HG03432 (cell line): ENCODE measurements at regions not wholly inside any gene's neighbourhood (a gene's known extent, or its start where the extent isn't known, plus 50 kb on each side); places are given as distances from the start of the nearest gene placed in this dataset.
"Not testable (repeated sequence)": the region's sequence is repeated elsewhere in the genome, so short reads cannot be mapped to it uniquely, and the experiment has no call there.

Experiments
- ATAC-seq: cut with Tn5 transposase; IDR thresholded peaks from one replicate; pipeline ENCODE4 v1.9.1; 2021; ENCODE audit warnings: mild to moderate bottlenecking, moderate library complexity; ENCODE audit not compliant: unreplicated experiment

DNA sequence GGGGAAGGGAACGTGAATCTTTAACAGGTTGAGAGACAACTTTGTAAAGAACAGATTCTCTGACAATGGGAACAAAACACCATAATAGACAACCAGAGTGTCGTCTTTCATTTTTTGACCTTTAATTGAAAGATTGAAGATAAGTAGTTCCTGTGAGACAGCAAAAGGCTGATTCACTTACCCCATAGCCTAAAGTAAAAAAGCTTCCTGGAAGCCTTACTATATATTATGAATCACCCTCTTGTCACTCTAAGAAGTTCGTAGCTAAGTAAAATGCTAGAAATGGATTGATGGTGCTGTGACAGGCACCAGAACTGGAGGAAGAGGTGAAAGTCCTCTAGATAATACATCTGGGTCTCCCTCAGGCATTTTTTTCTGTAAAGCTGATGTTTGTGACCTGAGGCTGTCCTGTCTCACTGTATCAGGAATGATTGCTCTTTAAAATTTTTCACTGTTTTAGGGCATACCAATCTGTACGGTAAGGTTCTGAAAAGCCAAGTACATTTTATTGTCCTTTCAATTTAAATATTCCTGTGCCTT, 824.6 kb upstream of the SEMA6D start:
- ATAC-seq = no peak

DNA sequence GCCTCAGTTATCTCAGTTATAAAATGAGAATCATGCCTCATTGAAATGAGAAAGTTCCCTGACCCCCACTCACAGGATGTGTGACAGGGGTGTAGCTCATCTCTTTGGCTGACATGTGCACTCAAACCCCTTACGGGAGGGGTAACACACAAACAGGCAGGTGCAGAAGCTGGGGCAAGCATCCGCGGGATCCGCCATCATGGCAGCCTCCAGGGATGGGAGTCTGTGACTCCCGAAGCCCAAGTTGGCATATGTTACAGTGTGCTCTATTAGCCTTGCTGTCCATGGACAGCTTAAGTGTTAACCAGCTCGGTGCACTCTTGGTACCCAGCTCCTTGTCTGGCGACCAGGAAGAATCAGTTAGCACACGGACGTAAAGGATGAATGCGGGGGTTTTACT, 822.7 kb upstream of the SEMA6D start:
- ATAC-seq = no peak

DNA sequence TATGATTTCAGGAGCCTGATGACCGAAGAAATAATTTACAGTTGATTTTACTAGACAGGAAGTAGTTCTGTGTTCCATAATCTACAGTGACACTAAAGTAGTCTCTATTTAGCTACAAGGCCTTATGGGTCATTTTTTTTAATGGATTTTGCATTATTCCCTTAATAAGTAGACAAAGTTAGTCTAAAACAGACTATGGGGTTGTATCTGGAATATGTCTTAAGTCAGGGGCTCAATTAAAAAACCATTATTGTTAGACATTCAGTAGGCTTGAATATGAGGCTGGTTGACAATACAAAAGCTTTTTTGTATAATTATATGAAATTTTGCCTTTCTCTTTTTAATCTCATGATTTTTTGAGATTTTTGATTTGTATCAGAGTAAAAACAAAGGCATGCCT, 820.0 kb upstream of the SEMA6D start:
- ATAC-seq = no peak

DNA sequence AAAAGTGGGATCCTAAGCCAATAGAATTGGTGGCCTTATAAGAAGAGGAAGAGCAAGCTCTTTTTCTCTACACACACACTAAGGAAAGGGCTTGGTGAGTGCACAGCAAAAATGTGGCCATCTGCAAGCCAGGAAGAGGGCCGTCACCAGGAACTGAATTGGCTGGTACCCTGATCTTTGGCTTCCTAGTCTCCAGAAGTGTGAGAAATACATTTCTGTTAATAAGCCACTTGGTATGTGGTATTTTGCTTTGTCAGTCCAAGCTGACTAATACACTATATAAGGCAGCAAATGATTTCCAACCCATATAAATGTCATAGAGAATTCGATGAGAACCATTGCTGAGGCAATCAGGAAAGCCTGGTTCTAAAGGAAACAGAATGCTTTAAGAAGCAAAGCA, 816.3 kb upstream of the SEMA6D start:
- no peak for ATAC-seq

DNA sequence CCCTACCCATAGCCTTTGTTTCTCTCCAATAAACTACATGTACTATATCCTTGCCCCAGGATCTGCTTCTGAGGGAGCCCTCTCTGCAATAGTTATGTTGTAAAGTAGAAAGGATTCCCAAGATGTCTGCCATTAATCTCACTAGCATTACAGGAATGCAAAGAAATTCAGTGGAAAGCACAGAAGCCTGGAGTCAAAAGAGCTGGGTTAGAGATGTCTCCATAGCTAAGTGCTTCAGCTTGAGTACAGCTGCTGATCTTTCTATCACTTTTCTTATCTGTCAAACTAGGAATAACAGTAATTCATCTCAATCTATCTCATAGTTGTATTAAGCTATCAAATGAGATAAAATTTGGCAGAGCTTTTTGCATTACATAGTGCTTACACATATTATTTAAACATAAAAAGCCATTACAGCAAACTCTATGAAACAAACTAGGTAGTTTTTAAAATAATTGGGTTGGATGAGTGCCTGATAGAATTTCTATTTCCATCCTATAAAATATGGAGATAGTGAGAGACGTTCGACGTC, 799.5 kb upstream of the SEMA6D start:
- no peak for ATAC-seq

DNA sequence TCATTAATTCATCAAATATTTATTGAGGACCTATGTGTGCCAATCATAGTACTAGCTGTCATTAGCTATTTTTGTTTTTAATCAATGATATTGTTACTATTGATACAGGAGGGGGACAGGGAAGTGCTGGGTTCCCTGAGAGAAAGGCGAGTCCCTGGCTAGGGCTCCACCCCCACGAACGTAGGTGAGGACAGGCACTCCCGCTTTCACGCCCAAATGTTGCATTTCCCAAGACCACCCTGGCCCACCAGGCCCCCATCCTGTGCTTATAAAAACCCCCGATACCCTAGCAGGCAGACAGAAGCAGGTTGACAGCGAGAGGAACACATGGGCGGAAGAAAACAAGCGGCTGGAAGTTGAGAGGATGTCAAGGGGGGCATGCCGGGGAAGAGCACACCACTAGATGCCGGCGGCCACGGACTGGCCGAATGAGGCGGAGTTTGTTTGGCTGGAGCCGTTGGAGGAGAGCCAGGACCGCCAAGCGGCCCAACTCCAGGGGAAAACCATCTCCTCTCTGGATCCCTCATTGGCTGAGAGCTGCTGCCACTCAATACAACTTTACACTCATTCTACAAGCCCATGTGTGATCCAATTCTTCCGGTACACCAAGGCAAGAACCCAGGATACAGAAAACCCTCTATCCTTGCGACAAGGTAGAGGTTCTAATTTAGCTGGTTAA, 798.7 kb upstream of the SEMA6D start:
- no peak for ATAC-seq

DNA sequence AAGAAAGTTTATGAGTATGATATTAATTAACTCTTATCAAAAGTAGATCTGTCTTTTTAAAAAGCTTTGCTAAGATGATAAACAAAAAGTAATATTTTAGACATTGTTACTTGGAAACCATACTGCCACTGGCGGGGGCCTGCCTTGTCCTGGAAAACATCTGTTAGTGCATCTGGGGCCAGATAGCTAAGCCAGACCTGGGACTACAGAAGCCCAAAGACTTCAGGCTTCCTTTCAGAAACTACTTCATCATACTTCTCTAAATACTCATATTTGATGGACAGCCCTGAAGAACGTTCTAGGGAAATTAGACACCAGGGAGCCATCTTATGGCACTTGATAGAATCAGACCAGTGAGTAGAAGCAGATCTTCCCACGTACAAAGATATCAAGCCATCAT, 795.4 kb upstream of the SEMA6D start:
- ATAC-seq = no peak

DNA sequence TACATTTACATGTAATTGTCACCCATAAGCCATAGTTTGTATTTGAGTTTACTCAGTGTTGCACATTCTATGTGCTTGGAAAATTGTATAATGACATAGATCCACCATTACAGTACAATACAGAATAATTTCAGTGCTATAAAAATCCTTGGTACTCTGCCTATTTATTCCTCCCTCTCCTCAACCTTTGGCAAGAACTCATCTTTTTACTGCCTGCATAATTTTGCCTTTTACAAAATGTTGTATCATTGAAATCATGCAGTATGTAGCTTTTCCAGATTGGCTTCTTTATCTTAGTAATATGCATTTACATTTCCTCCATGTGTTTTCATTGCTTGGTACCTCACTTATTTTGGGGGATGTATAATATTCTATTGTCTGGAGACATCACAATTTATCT, 786.9 kb upstream of the SEMA6D start:
- no peak for ATAC-seq

DNA sequence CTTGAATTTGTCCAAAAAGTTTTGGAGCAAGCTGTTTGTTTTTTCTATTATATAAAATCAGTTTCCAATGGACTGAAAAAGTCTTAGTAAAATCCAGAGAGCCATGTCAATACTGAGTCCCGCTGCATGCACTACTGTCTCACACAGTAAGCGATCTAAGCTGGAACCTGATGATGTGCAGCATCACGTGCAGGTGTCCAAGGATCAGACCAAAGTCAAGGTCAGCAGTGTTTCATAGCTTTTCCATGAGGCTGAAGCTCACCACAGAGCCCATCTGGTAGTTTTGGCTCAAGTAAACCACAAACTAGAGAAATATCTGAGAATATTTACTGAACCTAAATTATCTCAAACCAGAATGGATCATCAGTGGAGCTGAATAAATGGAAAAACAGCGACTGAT, 784.0 kb upstream of the SEMA6D start:
- no peak for ATAC-seq

DNA sequence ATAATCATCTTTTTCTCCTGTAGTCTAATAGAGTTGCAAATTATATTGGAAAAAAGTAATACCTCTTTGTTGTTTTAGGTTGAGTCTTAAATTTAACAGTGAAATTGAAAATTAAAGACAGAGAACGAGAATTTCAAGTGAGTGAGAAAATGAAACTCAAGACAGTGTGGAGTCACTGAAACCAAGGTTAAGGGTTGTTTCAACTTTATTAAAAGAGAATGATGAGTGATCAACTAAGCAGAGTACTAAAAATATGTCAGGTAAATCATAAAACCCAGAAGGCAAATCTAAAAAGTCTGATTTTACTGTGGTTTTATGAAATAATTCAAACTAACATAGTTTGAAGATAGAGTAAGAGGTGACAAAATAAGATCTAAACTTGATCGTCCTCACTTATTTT, 782.5 kb upstream of the SEMA6D start:
- ATAC-seq = no peak

DNA sequence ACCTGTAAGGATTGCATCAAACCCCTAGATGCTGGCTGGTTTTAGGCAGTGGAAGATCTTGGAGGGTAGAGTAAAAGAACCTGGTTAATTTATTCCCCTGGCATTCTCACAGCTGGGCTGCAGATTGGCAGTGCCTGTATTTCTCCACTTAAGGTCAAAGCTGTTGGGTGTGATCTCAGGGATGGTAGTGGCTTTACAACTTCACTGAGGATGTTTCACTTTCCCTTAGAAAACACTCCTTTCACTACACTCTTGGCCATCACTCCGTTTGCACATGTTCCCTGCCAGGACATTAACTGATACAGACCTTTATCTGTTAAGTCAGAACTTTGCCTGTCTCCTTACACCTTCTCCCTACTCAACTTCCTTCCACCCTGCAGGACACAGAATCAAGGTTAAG, 779.1 kb upstream of the SEMA6D start:
- ATAC-seq = no peak

DNA sequence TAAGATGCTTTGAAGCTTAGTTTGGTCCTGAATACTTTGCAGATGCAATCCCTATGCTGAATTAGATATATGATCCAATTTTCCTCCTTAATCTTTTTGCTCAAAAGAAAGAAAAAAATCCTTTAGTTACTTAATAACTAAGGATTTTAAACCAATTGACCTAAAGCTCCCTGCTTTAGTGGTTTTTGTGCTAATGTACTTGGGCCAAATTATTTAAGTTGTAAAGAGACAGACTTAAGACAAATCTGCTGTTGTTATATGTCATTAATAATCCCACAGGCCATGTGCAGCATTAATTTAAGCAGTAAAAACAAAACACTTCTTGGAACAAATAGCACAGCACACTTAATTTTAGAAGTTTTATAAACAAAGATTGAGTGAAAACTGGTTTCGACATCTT, 776.1 kb upstream of the SEMA6D start:
- no peak for ATAC-seq

DNA sequence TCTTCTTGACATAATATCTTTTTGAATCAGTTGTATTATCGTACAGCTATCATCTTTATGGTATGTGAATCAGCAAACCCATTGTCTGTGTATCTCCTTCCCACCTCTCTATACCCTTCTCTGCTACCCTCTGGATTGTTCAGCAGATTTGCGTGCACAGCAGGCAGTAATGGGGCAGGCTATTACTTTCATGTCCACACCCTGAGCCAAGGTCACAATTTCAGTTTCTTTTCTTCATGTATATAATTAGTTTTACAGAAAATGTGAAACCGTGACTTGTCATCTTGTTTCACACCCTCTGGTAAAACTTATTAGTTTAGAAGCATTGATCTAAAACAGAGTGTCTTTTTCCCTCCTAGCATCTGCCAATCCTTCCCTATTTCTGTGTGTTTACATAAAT, 770.4 kb upstream of the SEMA6D start:
- no peak for ATAC-seq

DNA sequence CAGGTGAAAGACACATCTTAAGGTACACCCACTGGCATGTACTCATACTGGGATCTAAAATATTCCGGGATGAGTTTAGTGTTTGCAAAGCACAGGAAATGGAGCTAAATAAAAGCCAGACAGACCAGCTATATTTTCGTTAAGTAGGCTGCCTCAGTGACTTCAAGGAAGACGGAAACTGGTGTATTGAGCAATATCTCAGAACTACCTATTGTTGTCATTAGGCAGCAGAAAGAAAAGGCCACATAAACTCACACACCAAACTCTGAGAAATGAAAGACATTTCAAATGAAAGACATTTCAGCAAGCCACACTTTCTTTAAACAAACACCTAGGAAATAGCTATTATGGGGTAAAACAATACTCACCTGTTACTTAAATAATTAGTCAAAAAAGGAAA, 761.7 kb upstream of the SEMA6D start:
- no peak for ATAC-seq

DNA sequence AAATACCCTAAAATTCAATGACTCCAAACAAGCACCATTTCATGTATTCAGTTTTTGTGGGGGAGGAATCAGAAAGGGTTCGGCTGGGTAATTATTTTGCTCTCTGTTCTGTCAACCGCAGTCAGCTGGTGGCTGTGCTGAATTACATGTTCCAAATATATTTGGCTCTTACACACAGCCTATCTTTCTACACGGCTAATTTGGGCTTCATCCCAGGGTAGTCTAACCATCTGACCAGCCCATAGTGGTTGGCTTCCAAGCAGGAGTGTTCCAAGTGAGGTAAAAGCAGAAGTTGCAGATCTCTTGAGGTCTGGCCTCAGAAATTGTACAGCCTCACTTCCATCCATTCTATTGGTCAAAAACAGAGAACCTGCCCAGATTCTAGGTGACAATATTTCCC, 760.8 kb upstream of the SEMA6D start:
- no peak for ATAC-seq

DNA sequence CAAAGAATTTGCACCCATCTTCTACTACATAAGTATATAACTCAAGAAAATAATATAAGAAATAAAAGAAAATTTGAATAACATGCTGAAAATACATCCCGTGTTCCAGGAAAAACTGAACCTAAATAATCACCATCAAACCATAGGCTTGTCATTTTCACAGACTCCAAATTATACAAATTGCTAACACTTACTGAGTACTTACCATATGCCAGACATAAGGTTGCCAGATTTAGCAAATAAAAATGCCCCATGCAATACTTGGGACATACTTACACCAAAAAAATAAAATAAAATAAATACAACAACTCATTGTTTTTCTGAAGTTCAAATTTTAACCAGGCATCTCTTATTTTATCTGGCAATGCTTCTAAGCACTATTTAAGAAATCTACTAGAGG, 760.4 kb upstream of the SEMA6D start:
- ATAC-seq = no peak

DNA sequence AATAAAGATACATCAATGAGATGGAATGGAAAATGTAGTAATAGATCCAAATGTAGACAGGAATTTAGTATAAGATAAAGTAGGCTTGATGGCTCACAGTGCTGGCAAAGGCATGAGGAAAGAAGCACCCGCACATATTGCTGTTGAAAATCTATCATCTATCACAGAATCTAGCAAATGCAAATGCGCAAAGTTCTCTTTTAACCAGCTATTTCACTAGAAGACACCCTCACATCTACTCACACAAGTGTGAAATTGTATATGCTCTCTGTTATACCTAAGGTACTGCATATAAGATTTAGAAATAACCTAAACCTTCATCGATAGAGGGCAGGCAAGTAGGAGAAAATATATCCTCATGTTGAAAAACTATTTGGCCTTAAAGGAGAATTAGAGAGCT, 756.7 kb upstream of the SEMA6D start:
- no peak for ATAC-seq

DNA sequence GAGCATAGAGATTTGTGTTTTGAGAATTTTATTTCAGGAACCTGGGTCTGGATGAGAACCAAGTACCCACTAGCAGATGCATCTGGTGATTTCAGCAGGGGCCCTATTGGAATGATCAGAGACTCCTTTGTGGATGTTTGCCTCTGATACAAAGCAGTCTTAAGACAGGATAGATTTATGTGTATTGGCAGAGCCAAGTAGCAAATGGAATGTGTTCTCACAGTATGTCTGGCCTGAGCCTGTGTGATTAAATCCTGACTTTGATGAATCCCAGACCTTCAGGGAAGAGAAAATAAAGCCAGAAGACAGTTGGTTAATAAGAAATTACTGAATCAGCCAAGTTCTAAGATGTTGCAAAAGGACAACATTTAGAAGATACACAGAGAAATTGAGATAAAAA, 755.5 kb upstream of the SEMA6D start:
- no peak for ATAC-seq

DNA sequence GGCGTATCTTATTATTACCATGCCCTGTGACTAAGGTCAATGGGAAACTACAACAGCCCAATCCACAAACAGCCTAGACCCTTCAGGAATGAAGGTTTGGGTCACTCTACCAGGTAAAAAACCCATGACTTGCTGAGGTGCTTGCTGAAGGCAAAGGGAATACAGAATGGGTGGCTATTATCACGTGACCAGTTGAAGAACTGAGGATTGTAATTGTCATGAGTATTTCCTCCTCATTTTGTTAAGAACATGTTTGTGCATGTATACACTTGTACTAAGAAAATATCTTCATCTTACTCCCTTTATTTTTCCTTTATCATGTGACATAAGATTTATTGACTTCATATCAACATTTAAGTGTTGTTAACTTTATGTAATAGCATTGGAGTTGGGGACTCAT, 729.2 kb upstream of the SEMA6D start:
- not testable (repeated sequence) for ATAC-seq

DNA sequence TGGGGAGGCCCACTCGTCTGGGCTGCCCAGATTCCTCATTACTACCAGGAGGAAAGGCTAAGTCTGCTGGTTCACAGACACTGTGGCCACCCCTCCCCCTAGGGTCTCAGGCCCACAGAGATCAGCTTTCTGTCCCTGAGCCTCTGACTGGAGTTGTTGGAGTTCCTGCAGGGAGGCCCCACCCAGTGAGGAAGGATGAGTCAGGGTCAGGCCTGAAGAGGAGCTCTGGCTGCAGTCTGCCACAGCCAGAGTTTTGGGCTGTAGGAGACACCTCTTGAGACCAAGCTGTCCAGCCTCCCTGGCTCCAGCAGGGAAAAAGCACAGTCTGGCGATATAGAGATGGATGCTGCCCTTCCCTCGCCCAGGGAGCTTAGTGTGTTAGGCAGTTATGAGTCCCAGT, 720.9 kb upstream of the SEMA6D start:
- ATAC-seq = no peak

DNA sequence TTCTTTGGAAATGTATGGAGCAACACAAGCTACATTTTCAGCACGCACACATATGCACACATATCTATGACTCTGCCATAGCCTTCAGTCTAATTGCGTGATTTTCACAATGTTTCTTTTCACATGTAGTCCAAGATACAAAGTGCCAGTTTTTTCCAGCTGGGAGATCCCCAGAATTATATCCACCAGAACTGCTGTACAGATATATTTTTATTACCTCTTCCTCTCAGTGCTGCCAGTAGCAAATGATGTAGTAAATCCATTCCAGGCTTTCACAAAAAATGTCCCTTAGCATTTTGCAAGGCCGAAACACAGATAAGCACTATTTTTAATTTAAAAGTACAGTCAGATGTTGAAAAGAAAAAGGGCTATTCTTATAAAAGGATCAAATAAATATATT, 719.8 kb upstream of the SEMA6D start:
- ATAC-seq = no peak

DNA sequence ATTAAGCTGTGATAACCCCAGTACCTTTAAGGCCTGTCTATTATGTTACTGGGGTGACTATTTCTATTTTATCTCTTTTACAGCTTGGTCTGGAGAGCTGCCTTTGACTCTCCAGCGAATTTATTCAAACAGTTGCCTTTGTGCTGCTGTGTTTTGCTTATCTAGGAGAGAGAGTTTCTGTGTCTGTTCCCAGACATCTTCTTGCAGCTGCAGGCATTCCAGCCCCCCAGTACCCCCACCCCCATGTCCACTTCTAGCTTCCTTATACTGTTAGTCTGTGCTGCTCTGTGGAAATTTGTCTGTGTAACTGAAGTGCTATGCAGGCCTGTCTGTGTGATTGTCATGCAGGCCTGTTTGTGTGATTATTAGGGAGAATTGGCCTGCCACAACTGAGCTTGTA, 713.7 kb upstream of the SEMA6D start:
- ATAC-seq = no peak

DNA sequence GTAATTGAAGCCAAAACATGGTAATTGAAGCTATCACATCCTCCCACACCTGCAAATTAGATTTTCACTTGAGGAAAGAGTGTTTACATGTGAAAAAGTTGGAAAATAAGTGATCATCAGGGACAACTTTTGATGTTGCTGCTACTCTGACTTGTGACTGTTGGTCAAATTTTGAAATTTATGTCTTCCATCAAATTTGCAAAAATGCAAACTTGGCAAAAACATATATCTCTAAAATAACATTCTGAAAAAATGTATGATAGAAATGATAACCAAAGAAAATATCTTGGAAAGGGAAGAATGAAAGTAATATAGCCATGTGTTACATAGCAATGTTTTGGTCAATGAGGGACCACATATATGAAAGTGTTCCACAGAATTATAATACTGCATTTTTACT, 703.9 kb upstream of the SEMA6D start:
- no peak for ATAC-seq
